ENCODE measurements at regions not wholly inside any gene's neighbourhood (a gene's known extent, or its start where the extent isn't known, plus 50 kb on each side); places are given as distances from the start of the nearest gene placed in this dataset.

DNA sequence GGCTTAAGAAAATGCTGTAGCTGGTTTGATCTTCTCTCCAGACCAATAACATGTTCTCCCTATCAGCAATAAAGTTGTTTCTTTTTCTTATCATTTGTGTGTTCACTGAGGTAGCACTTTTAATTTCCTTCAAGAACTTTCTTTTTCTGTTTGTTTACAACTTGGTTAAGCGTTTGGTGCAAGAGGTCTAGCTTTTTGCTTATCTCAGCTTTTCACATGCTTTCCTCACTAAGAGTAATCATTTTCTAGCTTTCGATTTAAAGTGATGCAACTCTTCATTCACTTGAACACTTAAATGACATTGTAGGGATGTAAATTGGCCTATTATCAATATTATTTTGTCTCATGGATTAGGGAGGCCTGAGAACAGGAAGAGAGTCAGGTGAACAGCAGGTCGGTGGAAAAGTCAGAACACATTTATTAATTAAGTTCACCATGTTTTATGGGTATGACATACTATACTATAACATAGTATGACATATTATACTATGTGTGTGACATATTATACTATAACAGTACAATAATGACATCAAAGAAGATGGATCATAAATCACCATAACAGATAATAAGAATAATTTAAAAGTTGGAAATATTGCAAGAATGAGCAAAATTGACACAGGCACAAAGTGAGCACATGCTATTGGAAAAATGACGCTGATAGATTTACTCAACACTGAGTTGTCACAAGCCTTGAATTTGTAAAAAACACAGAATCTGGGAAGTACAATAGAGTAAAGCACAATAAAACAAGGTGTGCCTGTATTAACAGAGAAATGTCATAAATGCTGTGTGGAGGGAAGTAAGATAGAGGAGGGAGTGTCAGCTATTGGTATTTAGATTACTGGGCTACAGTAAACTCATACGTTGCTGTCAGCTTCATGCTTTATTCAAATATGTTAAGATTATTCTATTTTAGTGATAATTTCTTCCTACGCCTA, 218.6 kb upstream of the SLC7A11 start:
- TF ChIP-seq GATA3 (IDR thresholded peaks at IDR 0.05; ENCODE audit: low read depth, low read length), result no peak
- TF ChIP-seq GATA2 (IDR thresholded peaks at IDR 0.05; ENCODE audit: low read depth, low read length), result no peak

All from SH-SY5Y (cell line).